ENCODE measurements at regions not wholly inside any gene's neighbourhood (a gene's known extent, or its start where the extent isn't known, plus 50 kb on each side); places are given as distances from the start of the nearest gene placed in this dataset.

GRCh38 chr1:106637566-106637965 lies 418.9 kb upstream of the PRMT6 start:
- no peak for DNase-seq

- no peak for DNase-seq
These were observed 410.2 kb upstream of the PRMT6 start for GRCh38 chr1:106646261-106646784.

- no peak for DNase-seq
These were observed 409.7 kb upstream of the PRMT6 start for GRCh38 chr1:106646816-106647215.

- no peak for DNase-seq
These were observed 405.3 kb upstream of the PRMT6 start for GRCh38 chr1:106651028-106651762.

- DNase-seq = no peak
These were observed 396.8 kb upstream of the PRMT6 start for GRCh38 chr1:106659490-106660244.

GRCh38 chr1:106675558-106675957 lies 380.9 kb upstream of the PRMT6 start:
- no peak for DNase-seq

- DNase-seq = no peak
These were observed 380.5 kb upstream of the PRMT6 start for GRCh38 chr1:106676021-106676420.

GRCh38 chr1:106677181-106677580 lies 379.3 kb upstream of the PRMT6 start:
- DNase-seq = no peak

- no peak for DNase-seq
These were observed 378.8 kb upstream of the PRMT6 start for GRCh38 chr1:106677721-106678120.

- DNase-seq = no peak
These were observed 378.0 kb upstream of the PRMT6 start for GRCh38 chr1:106678279-106679050.

GRCh38 chr1:106680216-106680615 lies 376.3 kb upstream of the PRMT6 start:
- DNase-seq = no peak

- no peak for DNase-seq
These were observed 375.6 kb upstream of the PRMT6 start for GRCh38 chr1:106680776-106681344.

- no peak for DNase-seq
These were observed 374.4 kb upstream of the PRMT6 start for GRCh38 chr1:106681939-106682522.

- no peak for DNase-seq
These were observed 368.0 kb upstream of the PRMT6 start for GRCh38 chr1:106688446-106688845.

GRCh38 chr1:106698660-106699059 lies 357.8 kb upstream of the PRMT6 start:
- no peak for DNase-seq

GRCh38 chr1:106699433-106699832 lies 357.0 kb upstream of the PRMT6 start:
- no peak for DNase-seq

- DNase-seq = no peak
These were observed 356.3 kb upstream of the PRMT6 start for GRCh38 chr1:106700211-106700610.

GRCh38 chr1:106705971-106706370 lies 350.5 kb upstream of the PRMT6 start:
- DNase-seq = no peak

- DNase-seq = no peak
These were observed 338.9 kb upstream of the PRMT6 start for GRCh38 chr1:106717591-106717990.

GRCh38 chr1:106721790-106722189 lies 334.7 kb upstream of the PRMT6 start:
- no peak for DNase-seq

GRCh38 chr1:106722466-106722865 lies 334.0 kb upstream of the PRMT6 start:
- DNase-seq = no peak

- no peak for DNase-seq
These were observed 329.3 kb upstream of the PRMT6 start for GRCh38 chr1:106727171-106727570.

Measured in midbrain (tissue), 1 donor.